ENCODE measurements at regions not wholly inside any gene's neighbourhood (a gene's known extent, or its start where the extent isn't known, plus 50 kb on each side); places are given as distances from the start of the nearest gene placed in this dataset.

GRCh38 chr18:76098674-76099411 is 396.2 kb downstream of the ZNF516 start:
- H3K36me3 ChIP-seq, result no peaks in the 10 kb centered on the region
- ATAC-seq (no peak), DNase-seq (no peak)
- no peaks in the 10 kb centered on the region for H3K4me1 ChIP-seq
- no peak for TF ChIP-seq CTCF (IDR thresholded peaks at IDR 0.05)
- intact Hi-C loops (cut with DNase I), result no loop called here
- H3K4me3 ChIP-seq, result no peak overlapping the region
- no peaks in the 10 kb centered on the region for H3K27me3 ChIP-seq
- no peak overlapping the region for H3K27ac ChIP-seq
- no peaks in the 10 kb centered on the region for H3K9me3 ChIP-seq

GRCh38 chr18:76081536-76081935 is 413.5 kb downstream of the ZNF516 start:
- no peak for ATAC-seq
- DNase-seq, result no peak
- Histone ChIP-seq H3K9me3 (no peaks in the 10 kb centered on the region), H3K4me3 (no peak overlapping the region), H3K27ac (no peak overlapping the region), H3K27me3 (no peaks in the 10 kb centered on the region), H3K36me3 (no peaks in the 10 kb centered on the region), H3K4me1 (no peaks in the 10 kb centered on the region)
- no peak for TF ChIP-seq CTCF (IDR thresholded peaks at IDR 0.05)
- intact Hi-C loops (cut with DNase I), result no loop called here

GRCh38 chr18:76080430-76080829 is 414.6 kb downstream of the ZNF516 start:
- H3K4me3 ChIP-seq, result no peak overlapping the region
- no peaks in the 10 kb centered on the region for H3K9me3 ChIP-seq
- DNase-seq (no peak), ATAC-seq (no peak)
- no peaks in the 10 kb centered on the region for H3K27me3 ChIP-seq
- no peak for TF ChIP-seq CTCF (IDR thresholded peaks at IDR 0.05)
- no peaks in the 10 kb centered on the region for H3K4me1 ChIP-seq
- no peaks in the 10 kb centered on the region for H3K36me3 ChIP-seq
- H3K27ac ChIP-seq, result no peak overlapping the region
- intact Hi-C loops (cut with DNase I), result no loop called here

GRCh38 chr18:76075777-76076176 is 419.3 kb downstream of the ZNF516 start:
- no peaks in the 10 kb centered on the region for H3K4me1 ChIP-seq
- ATAC-seq (no peak), DNase-seq (no peak)
- no peak overlapping the region for H3K27ac ChIP-seq
- H3K27me3 ChIP-seq, result no peaks in the 10 kb centered on the region
- TF ChIP-seq CTCF (IDR thresholded peaks at IDR 0.05), result no peak
- H3K9me3 ChIP-seq, result no peaks in the 10 kb centered on the region
- H3K36me3 ChIP-seq, result no peaks in the 10 kb centered on the region
- no peak overlapping the region for H3K4me3 ChIP-seq
- intact Hi-C loops (cut with DNase I), result no loop called here

GRCh38 chr18:76064998-76065397 is 430.0 kb downstream of the ZNF516 start:
- no peaks in the 10 kb centered on the region for H3K36me3 ChIP-seq
- H3K4me3 ChIP-seq, result no peak overlapping the region
- ATAC-seq, result peak; percentile 39
- DNase-seq, result no peak
- no peak overlapping the region for H3K27ac ChIP-seq
- intact Hi-C loops (cut with DNase I), result no loop called here
- no peaks in the 10 kb centered on the region for H3K4me1 ChIP-seq
- no peaks in the 10 kb centered on the region for H3K9me3 ChIP-seq
- no peaks in the 10 kb centered on the region for H3K27me3 ChIP-seq
- TF ChIP-seq CTCF (IDR thresholded peaks at IDR 0.05), result no peak

GRCh38 chr18:76058146-76058545 is 436.9 kb downstream of the ZNF516 start:
- Histone ChIP-seq H3K9me3 (no peaks in the 10 kb centered on the region), H3K4me1 (no peaks in the 10 kb centered on the region), H3K36me3 (no peaks in the 10 kb centered on the region), H3K4me3 (no peak overlapping the region), H3K27ac (no peak overlapping the region), H3K27me3 (no peaks in the 10 kb centered on the region)
- no peak for TF ChIP-seq CTCF (IDR thresholded peaks at IDR 0.05)
- DNase-seq (no peak), ATAC-seq (no peak)
- intact Hi-C loops (cut with DNase I), result no loop called here
